HepG2 (cell line): ENCODE measurements at regions not wholly inside any gene's neighbourhood (a gene's known extent, or its start where the extent isn't known, plus 50 kb on each side); places are given as distances from the start of the nearest gene placed in this dataset.

Experiments used
- ATAC-seq: fragments of 200-7000 bp; cut with Tn5 transposase; 3 replicates; pipeline ENCODE4 v1.9.1; 2020; ENCODE audit warnings: mild to moderate bottlenecking, moderate library complexity
- BruUV-seq: library from RNA; stranded (reverse); fragments of 400-500 nt; replicated peaks from 2 replicates; lab custom pipeline; 2021; lab: Mats Ljungman, UMichigan
- CTCF ChIA-PET: fragments of 300-600 bp; formaldehyde crosslinking; extraction: SDS; loops from one replicate; lab custom pipeline; 2021; ENCODE audit warnings: low total read pairs, inconsistent platforms, low intra/inter-chr PET ratio; lab: Yijun Ruan, JAX
- POLR2A ChIA-PET: fragments of 350-600 bp; sonication (Branson Sonifier 250); formaldehyde crosslinking; loops from one replicate; lab custom pipeline; 2020; ENCODE audit warnings: antibody characterized with exemption, inconsistent platforms; lab: Yijun Ruan, JAX
- DNase-seq: peaks from one replicate; pipeline ENCODE4 v3.0.0-alpha.2; 2015; ENCODE audit warnings: low spot score
- FAIRE-seq: peaks from 3 replicates; lab custom pipeline; 2011; peaks lifted over from hg19 to GRCh38; lab: Jason Lieb, UNC
- H2AFZ ChIP-seq: one replicate; pipeline ENCODE4 v1.6.1; 2011; ENCODE audit warnings: low read length, inconsistent platforms
- H3K27ac ChIP-seq: fragments of 300-600 bp; 3 replicates; pipeline ENCODE4 v1.8.0; 2011; ENCODE audit warnings: mixed run types, mild to moderate bottlenecking, mixed read lengths, low read length, inconsistent platforms; ENCODE audit not compliant: insufficient read depth; ENCODE audit errors: extremely low read length
- H3K27me3 ChIP-seq, 2 experiments: fragments of 200-600 bp in 1 of 2; 2 replicates in 1 of 2; 3 replicates in 1 of 2; pipeline versions ENCODE4 v1.6.0 to v1.8.0; 2011; ENCODE audit warnings: low read length in 2 of 2, mild to moderate bottlenecking in 2 of 2, moderate library complexity in 2 of 2, inconsistent platforms in 1 of 2; ENCODE audit not compliant: insufficient read depth in 2 of 2, control insufficient read depth in 1 of 2
- H3K36me3 ChIP-seq, 2 experiments: fragments of 200-600 bp in 1 of 2; replicated peaks in 1 of 2; 2 replicates in 1 of 2; 3 replicates in 1 of 2; pipeline versions ENCODE4 v1.5.1 to v1.8.0; 2011; ENCODE audit warnings: low read length in 2 of 2, inconsistent platforms in 1 of 2; ENCODE audit not compliant: insufficient read depth in 2 of 2, control insufficient read depth in 1 of 2
- H3K4me1 ChIP-seq: 2 replicates; pipeline ENCODE4 v1.5.1; 2012; ENCODE audit warnings: low read length, inconsistent platforms; ENCODE audit not compliant: insufficient read depth
- H3K4me2 ChIP-seq: 2 replicates; pipeline ENCODE4 v1.6.0; 2011; ENCODE audit warnings: low read depth, low read length, inconsistent platforms
- H3K4me3 ChIP-seq, 3 experiments: fragments of 200-600 bp in 1 of 3; sonication (generic), shearing (Covaris generic) in 1 of 3; replicated peaks in 1 of 3; 2 replicates each; pipeline ENCODE4 v1.5.1; 2011 to 2016; ENCODE audit warnings: low read length in 3 of 3, inconsistent platforms in 2 of 3, low read depth in 2 of 3, mild to moderate bottlenecking in 2 of 3, control low read depth in 1 of 3, mixed read lengths in 1 of 3; ENCODE audit not compliant: insufficient read depth in 1 of 3
- H3K79me2 ChIP-seq: one replicate; pipeline ENCODE4 v1.6.1; 2011; ENCODE audit warnings: low read length, inconsistent platforms; ENCODE audit not compliant: insufficient read depth
- H3K9ac ChIP-seq: 2 replicates; pipeline ENCODE4 v1.6.0; 2011; ENCODE audit warnings: mild to moderate bottlenecking, low read depth, low read length, inconsistent platforms; ENCODE audit not compliant: insufficient read depth
- H3K9me3 ChIP-seq: 2 replicates; pipeline ENCODE4 v1.5.1; 2012; ENCODE audit warnings: mild to moderate bottlenecking, low read length
- H4K20me1 ChIP-seq: 2 replicates; pipeline ENCODE4 v1.6.0; 2011; ENCODE audit warnings: inconsistent platforms, mild to moderate bottlenecking, low read length, moderate library complexity; ENCODE audit not compliant: insufficient read depth
- FOSL2 ChIP-seq: sonication (generic); formaldehyde crosslinking; IDR thresholded peaks from 2 replicates; pipeline ENCODE4 v1.4.0; 2020; ENCODE audit warnings: missing genetic modification reagents
- FOXO4 ChIP-seq: sonication (generic); formaldehyde crosslinking; conservative IDR thresholded peaks from 2 replicates; pipeline ENCODE4 v1.8.1; 2023; ENCODE audit warnings: missing genetic modification reagents
- IRF1 ChIP-seq: sonication (generic); formaldehyde crosslinking; IDR thresholded peaks from 2 replicates; pipeline ENCODE4 v1.4.0; 2020; ENCODE audit warnings: low read depth, mild to moderate bottlenecking, missing genetic modification reagents
- MED1 ChIP-seq: sonication (generic); formaldehyde crosslinking; IDR thresholded peaks from 2 replicates; pipeline ENCODE4 v1.4.0; 2020; ENCODE audit warnings: missing genetic modification reagents
- MIER2 ChIP-seq: IDR thresholded peaks from 2 replicates; pipeline ENCODE4 v1.6.1; 2016; ENCODE audit warnings: missing biosample characterization, missing genetic modification reagents
- NCOA5 ChIP-seq: sonication (generic); formaldehyde crosslinking; IDR thresholded peaks from 2 replicates; pipeline ENCODE4 v1.4.0; 2020; ENCODE audit warnings: missing genetic modification reagents
- NFAT5 ChIP-seq: sonication (generic); formaldehyde crosslinking; IDR thresholded peaks from 2 replicates; pipeline ENCODE4 v1.4.0; 2020; ENCODE audit warnings: missing genetic modification reagents
- POLR2G ChIP-seq: fragments of 200-400 bp; formaldehyde crosslinking; IDR thresholded peaks from 2 replicates; pipeline ENCODE4 v1.6.1; 2018; ENCODE audit warnings: mild to moderate bottlenecking, low read depth, low read length, moderate library complexity
- SMARCC2 ChIP-seq: fragments of 450-650 bp; IDR thresholded peaks from 2 replicates; pipeline ENCODE4 v1.6.1; 2017; ENCODE audit warnings: antibody characterized with exemption, mild to moderate bottlenecking
- STAT5B ChIP-seq: sonication (generic); formaldehyde crosslinking; IDR thresholded peaks from 2 replicates; pipeline ENCODE4 v1.4.0; 2020; ENCODE audit warnings: missing genetic modification reagents
- TAF1 ChIP-seq: sonication (generic); formaldehyde crosslinking; IDR thresholded peaks from 2 replicates; pipeline ENCODE4 v1.4.0; 2020; ENCODE audit warnings: missing genetic modification reagents
- TOE1 ChIP-seq: sonication (generic); formaldehyde crosslinking; IDR thresholded peaks from 2 replicates; pipeline ENCODE4 v1.4.0; 2020; ENCODE audit warnings: mild to moderate bottlenecking, missing genetic modification reagents
- ZMYM3 ChIP-seq: sonication (generic); formaldehyde crosslinking; IDR thresholded peaks from 2 replicates; pipeline ENCODE4 v1.5.1; 2020; ENCODE audit warnings: mild to moderate bottlenecking, missing genetic modification reagents
- ZNF143 ChIP-seq: sonication (generic); formaldehyde crosslinking; IDR thresholded peaks from 2 replicates; pipeline ENCODE4 v1.4.0; 2020; ENCODE audit warnings: missing genetic modification reagents
- ZNF17 ChIP-seq: sonication (generic); formaldehyde crosslinking; IDR thresholded peaks from 2 replicates; pipeline ENCODE4 v1.5.0; 2020; ENCODE audit warnings: mild to moderate bottlenecking, missing genetic modification reagents
- ZNF337 ChIP-seq: sonication (generic); formaldehyde crosslinking; IDR thresholded peaks from 2 replicates; pipeline ENCODE4 v1.5.1; 2020; ENCODE audit warnings: missing genetic modification reagents, low read depth, mild to moderate bottlenecking, borderline replicate concordance
- ZNF580 ChIP-seq: IDR thresholded peaks from 2 replicates; pipeline ENCODE4 v1.6.1; 2016; ENCODE audit warnings: low read depth, borderline replicate concordance
- ZNF720 ChIP-seq: sonication (generic); formaldehyde crosslinking; IDR thresholded peaks from 2 replicates; pipeline ENCODE4 v1.4.0; 2020; ENCODE audit warnings: missing genetic modification reagents
- WGBS: methylation state at CpG from one replicate; pipeline ENCODE4 v1.1.6; 2017; ENCODE audit warnings: low lambda C conversion rate; 5-methylcytosine and 5-hydroxymethylcytosine counted together
- in situ Hi-C: cut with HindIII; loops from 2 replicates; pipeline ENCODE4 v1.10.0; 2017; ENCODE audit warnings: low pct_unique_long_range_greater_than_20kb; ENCODE audit not compliant: extremely low pct_ligation_motif_present
- intact Hi-C: fragments of 100-400 bp; cut with micrococcal nuclease; formaldehyde crosslinking; loops from one replicate; pipeline ENCODE4 v1.10.0; 2022; ENCODE audit not compliant: unreplicated experiment

- no peaks in the 10 kb centered on the region for H3K27me3 ChIP-seq
- DNase-seq (no peak), ATAC-seq (no peak), FAIRE-seq (no peak)
- no peak overlapping the region for H3K27ac ChIP-seq
- no peak overlapping the region for H3K4me3 ChIP-seq
- no peaks in the 10 kb centered on the region for H3K36me3 ChIP-seq
- 0% methylated on average over 2 of the region's 2 CpGs for WGBS
- H2AFZ ChIP-seq = no peak overlapping the region
- ChIA-PET POLR2A (no interaction called here), CTCF (no interaction called here)
- H3K4me2 ChIP-seq = no peak overlapping the region
- in situ Hi-C loops = no loop called here
- no TSS peak for BruUV-seq
- TF ChIP-seq IRF1 (no peak), SMARCC2 (no peak), NCOA5 (CRISPR knock-in tag) (no peak), ZNF580 (CRISPR knock-in tag) (no peak), ZNF143 (CRISPR knock-in tag) (no peak), ZNF720 (CRISPR knock-in tag) (no peak), ZMYM3 (CRISPR knock-in tag) (no peak), FOXO4 (CRISPR knock-in tag) (no peak), TAF1 (no peak), FOSL2 (CRISPR knock-in tag) (no peak), STAT5B (CRISPR knock-in tag) (no peak), MIER2 (no peak), MED1 (CRISPR knock-in tag) (no peak), TOE1 (CRISPR knock-in tag) (no peak), ZNF17 (CRISPR knock-in tag) (no peak), ZNF337 (CRISPR knock-in tag) (no peak), POLR2G (no peak), NFAT5 (CRISPR knock-in tag) (no peak)
- no peaks in the 10 kb centered on the region for H3K4me1 ChIP-seq
- no peaks in the 10 kb centered on the region for H3K79me2 ChIP-seq
- H3K9ac ChIP-seq = no peak overlapping the region
- no peaks in the 10 kb centered on the region for H4K20me1 ChIP-seq
- peaks cover 70% of the 10 kb centered on the region for H3K9me3 ChIP-seq
- intact Hi-C loops = no loop called here
Measured at GRCh38 chr1:82472489-82473131, 671.9 kb downstream of the ADGRL2 start.
